ENCODE measurements at regions not wholly inside any gene's neighbourhood (a gene's known extent, or its start where the extent isn't known, plus 50 kb on each side); places are given as distances from the start of the nearest gene placed in this dataset.
"Not testable (repeated sequence)": the region's sequence is repeated elsewhere in the genome, so short reads cannot be mapped to it uniquely, and the experiment has no call there.

GRCh38 chr3:8317661-8318649, 183.7 kb upstream of the LMCD1 start:
- TF ChIP-seq POLR2A (IDR thresholded peaks at IDR 0.05) (no peak), POLR2AphosphoS5 (IDR thresholded peaks at IDR 0.05) (no peak), CTCF (IDR thresholded peaks at IDR 0.05) (no peak)
- no peaks in the 10 kb centered on the region for H3K4me1 ChIP-seq
- H3K36me3 ChIP-seq: no peaks in the 10 kb centered on the region
- intact Hi-C loops (cut with DNase I; ENCODE audit: low total_unique reads): no loop called here
- H3K27me3 ChIP-seq: no peaks in the 10 kb centered on the region
- no peaks in the 10 kb centered on the region for H3K9me3 ChIP-seq
- no peak overlapping the region for H3K27ac ChIP-seq
- no peak overlapping the region for H3K4me3 ChIP-seq
- no peak for DNase-seq (ENCODE audit: low spot score in 2 of 2)

DNA sequence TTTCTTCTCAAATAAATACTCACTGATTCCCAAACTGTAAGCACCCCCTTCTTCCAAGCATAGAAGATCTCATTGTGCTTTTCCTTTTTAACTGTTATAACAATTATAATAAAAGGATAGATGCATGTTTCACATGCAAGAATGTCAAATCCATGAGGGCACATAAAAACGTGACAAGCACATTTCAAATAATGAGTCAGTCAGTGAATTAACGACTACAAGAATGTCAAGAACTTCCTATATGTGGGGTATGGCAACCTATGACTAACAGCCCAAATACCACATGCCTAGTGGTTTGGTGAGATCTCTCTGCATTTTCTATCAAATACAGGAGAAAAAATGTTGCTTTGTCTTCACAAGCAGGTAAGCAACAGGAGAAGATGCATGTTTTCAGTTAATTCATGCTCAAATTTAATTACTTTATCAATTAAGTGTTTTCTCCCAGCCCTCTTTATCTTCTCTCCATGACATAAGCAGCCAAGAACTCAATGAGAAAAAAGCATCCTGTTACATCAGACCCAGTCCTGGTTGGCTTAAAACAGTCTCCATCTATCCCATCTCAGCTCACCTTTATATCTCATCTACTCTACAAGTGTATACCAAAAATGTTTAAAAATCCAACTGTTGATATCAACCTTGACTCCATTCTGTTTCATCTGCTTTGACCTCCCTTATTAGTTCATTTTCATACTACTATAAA, 181.5 kb upstream of the LMCD1 start:
- intact Hi-C loops (cut with DNase I; ENCODE audit: low total_unique reads): no loop called here
- Histone ChIP-seq H3K9me3 (no peaks in the 10 kb centered on the region), H3K36me3 (no peaks in the 10 kb centered on the region), H3K4me1 (no peaks in the 10 kb centered on the region), H3K27me3 (no peaks in the 10 kb centered on the region), H3K27ac (no peak overlapping the region), H3K4me3 (no peak overlapping the region)
- no peak for DNase-seq (ENCODE audit: low spot score in 2 of 2)
- no peak for TF ChIP-seq CTCF (IDR thresholded peaks at IDR 0.05)

DNA sequence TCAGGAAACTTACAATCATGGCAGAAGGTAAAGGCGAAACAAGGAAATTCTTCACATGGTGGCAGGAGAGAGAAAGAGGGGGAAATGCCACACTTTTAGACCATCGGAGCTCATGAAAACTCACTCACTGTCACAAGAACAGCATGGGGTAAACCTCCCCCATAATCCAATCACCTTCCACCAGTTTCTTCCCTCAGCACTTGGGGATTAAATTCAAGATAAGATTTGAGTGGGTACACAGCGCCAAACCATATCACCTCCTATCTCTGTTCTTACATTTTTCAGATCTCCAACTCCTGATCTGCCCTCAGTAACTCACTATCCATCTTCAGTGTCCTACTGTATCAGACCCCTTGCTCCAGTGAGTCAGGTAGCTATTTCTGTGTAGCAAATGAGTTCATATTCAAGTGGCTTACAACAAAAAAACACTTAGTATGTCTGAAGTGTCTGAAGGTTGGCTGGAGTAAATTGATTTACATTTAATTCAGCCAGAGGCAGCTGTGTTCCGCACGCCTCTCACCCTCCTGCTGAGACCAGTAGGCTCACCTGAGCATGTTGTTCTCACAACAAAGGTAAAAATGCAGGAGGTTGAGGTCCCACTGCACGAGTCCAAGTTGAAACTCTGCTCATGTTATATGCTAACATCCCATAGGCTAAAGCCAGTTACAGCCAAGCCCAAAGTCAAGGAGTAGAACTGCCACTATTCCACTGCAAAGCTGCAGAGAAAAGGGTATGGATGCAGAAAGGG, 180.7 kb upstream of the LMCD1 start:
- DNase-seq (ENCODE audit: low spot score in 2 of 2): no peak
- Histone ChIP-seq H3K9me3 (no peaks in the 10 kb centered on the region), H3K27ac (no peak overlapping the region), H3K36me3 (no peaks in the 10 kb centered on the region), H3K4me3 (no peak overlapping the region), H3K4me1 (no peaks in the 10 kb centered on the region), H3K27me3 (no peaks in the 10 kb centered on the region)
- no peak for TF ChIP-seq POLR2A (IDR thresholded peaks at IDR 0.05)
- no peak for TF ChIP-seq CTCF (IDR thresholded peaks at IDR 0.05)
- TF ChIP-seq POLR2AphosphoS5 (IDR thresholded peaks at IDR 0.05): no peak
- intact Hi-C loops (cut with DNase I; ENCODE audit: low total_unique reads): no loop called here

- TF ChIP-seq POLR2A (IDR thresholded peaks at IDR 0.05) (no peak), POLR2AphosphoS5 (IDR thresholded peaks at IDR 0.05) (no peak)
- H3K36me3 ChIP-seq: no peaks in the 10 kb centered on the region
Observed at GRCh38 chr3:8324747-8325146, 176.9 kb upstream of the LMCD1 start.

DNA sequence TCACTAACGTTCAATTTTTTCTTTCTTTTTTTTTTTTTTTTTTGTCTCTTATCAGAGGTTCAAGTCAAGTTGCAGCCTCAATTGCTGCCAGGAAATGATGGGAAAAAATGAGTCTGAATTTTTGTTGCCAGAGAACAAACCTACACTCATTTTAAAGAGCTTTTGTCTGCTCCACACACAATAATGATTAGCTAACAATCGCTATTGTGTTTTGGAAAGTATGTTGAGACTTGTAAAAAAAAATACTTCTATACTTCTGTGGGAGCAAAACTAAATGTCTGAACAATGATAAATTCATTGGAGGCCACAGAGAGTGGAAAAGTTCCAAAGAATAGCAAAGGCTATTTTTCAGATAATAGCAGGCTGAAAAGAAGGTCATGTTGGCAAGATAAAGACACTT, 176.3 kb upstream of the LMCD1 start:
- H3K27ac ChIP-seq: no peak overlapping the region
- no peak for DNase-seq (ENCODE audit: low spot score in 2 of 2)
- no peaks in the 10 kb centered on the region for H3K27me3 ChIP-seq
- no peaks in the 10 kb centered on the region for H3K36me3 ChIP-seq
- intact Hi-C loops (cut with DNase I; ENCODE audit: low total_unique reads): no loop called here
- no peaks in the 10 kb centered on the region for H3K4me1 ChIP-seq
- no peak for TF ChIP-seq CTCF (IDR thresholded peaks at IDR 0.05)
- no peak for TF ChIP-seq POLR2AphosphoS5 (IDR thresholded peaks at IDR 0.05)
- TF ChIP-seq POLR2A (IDR thresholded peaks at IDR 0.05): no peak
- no peak overlapping the region for H3K4me3 ChIP-seq
- no peaks in the 10 kb centered on the region for H3K9me3 ChIP-seq

More at GRCh38 chr3:8324747-8325146, 176.9 kb upstream of the LMCD1 start:
- no peak for DNase-seq (ENCODE audit: low spot score in 2 of 2)
- Histone ChIP-seq H3K27me3 (no peaks in the 10 kb centered on the region), H3K4me3 (no peak overlapping the region), H3K9me3 (no peaks in the 10 kb centered on the region), H3K4me1 (no peaks in the 10 kb centered on the region), H3K27ac (no peak overlapping the region)
- intact Hi-C loops (cut with DNase I; ENCODE audit: low total_unique reads): no loop called here

DNA sequence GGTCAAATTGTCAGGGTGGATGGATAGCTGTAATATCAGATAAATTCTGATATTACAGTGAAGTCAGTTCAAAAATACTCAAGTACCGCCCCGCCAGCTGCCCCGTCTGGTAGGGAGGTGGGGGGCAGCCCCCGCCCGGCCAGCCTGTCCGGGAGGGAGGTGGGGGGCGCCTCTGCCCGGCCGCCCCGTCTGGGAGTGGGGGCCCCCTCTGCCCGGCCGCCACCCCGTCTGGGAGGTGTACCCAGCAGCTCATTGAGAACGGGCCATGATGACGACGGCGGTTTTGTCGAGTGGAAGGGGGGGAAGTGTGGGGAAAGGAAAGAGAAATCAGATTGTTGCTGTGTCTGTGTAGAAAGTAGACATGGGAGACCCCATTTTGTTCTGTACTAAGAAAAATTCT, 175.8 kb upstream of the LMCD1 start:
- intact Hi-C loops (cut with DNase I; ENCODE audit: low total_unique reads); H3K27me3 ChIP-seq; H3K9me3 ChIP-seq; DNase-seq (ENCODE audit: low spot score in 2 of 2); H3K4me3 ChIP-seq; H3K36me3 ChIP-seq; H3K4me1 ChIP-seq; H3K27ac ChIP-seq: not testable (repeated sequence)
